Adrenal gland (tissue), 5 donors: ENCODE measurements at regions not wholly inside any gene's neighbourhood (a gene's known extent, or its start where the extent isn't known, plus 50 kb on each side); places are given as distances from the start of the nearest gene placed in this dataset.

Source experiments
- POLR2A ChIP-seq, 2 donors: fragments of 450-650 bp; IDR thresholded peaks; one replicate each; pipeline ENCODE4 v1.6.1; 2017; ENCODE audit warnings: antibody characterized with exemption in 2 of 2, mild to moderate bottlenecking in 2 of 2, moderate library complexity in 1 of 2
- TF ChIP-seq, protein P1 (sequence below), 6 experiments: fragments of 450-650 bp in 4 of 6; fragments of 200-600 bp in 2 of 6; sonication (generic) in 1 of 6; IDR thresholded peaks; 1 replicate in 5 of 6; 2 replicates in 1 of 6; pipeline versions ENCODE4 v1.5.1 to v1.8.0; 2016 to 2021; ENCODE audit warnings: antibody characterized with exemption in 6 of 6, mild to moderate bottlenecking in 2 of 6, moderate library complexity in 1 of 6
- donor health status: DM: no; HTN: no; CAD: no.

DNA sequence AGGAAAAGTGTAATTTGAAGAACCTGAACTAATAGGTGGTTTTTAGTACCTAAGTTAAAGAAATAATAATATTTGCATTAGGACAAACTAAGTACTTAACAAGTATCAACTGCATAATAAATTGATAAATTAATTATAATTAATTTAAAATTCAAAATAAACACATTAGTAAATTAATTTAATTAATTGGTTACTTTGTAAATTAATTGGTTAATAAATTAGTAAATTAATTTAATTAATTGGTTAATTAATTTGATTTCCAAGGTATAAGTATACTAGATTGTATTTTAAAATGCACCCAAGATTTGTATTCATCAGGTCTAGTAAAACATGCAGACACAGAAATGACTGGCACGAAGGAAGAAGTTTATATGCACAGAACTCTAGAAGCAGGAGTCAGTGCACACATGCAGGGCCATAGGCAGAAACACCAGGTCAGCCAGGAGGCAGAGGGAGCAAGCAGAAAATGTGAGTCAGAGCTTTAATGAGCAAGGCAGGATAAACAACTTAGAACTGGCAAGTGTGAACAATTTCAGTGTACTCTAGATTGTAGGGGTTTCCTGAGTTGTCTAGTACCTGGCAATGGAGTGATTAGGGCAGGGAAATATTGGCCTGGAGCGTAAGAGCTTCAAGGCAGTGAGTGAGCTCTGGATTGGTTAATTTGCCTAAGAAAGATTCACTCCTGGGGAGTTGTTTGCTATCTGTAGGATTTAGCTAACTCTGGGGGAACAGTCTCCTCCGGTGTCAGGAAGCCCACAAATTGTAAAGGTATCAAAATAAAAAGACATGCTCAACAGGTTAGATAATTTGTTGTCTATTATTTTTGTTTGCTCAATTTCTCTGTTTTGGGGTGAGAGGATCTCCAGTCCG lies 665.7 kb downstream of the MRPL39 start:
- TF ChIP-seq, protein P1, sequence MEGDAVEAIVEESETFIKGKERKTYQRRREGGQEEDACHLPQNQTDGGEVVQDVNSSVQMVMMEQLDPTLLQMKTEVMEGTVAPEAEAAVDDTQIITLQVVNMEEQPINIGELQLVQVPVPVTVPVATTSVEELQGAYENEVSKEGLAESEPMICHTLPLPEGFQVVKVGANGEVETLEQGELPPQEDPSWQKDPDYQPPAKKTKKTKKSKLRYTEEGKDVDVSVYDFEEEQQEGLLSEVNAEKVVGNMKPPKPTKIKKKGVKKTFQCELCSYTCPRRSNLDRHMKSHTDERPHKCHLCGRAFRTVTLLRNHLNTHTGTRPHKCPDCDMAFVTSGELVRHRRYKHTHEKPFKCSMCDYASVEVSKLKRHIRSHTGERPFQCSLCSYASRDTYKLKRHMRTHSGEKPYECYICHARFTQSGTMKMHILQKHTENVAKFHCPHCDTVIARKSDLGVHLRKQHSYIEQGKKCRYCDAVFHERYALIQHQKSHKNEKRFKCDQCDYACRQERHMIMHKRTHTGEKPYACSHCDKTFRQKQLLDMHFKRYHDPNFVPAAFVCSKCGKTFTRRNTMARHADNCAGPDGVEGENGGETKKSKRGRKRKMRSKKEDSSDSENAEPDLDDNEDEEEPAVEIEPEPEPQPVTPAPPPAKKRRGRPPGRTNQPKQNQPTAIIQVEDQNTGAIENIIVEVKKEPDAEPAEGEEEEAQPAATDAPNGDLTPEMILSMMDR (IDR thresholded peaks at IDR 0.05), result no peak
- TF ChIP-seq POLR2A (IDR thresholded peaks at IDR 0.05), result no peak
